Panc1 (cell line): ENCODE measurements at regions not wholly inside any gene's neighbourhood (a gene's known extent, or its start where the extent isn't known, plus 50 kb on each side); places are given as distances from the start of the nearest gene placed in this dataset.

Experiments
- ATAC-seq: fragments of 200-7000 bp; cut with Tn5 transposase; 2 replicates; pipeline ENCODE4 v1.9.1; 2020; ENCODE audit warnings: mild to moderate bottlenecking, moderate library complexity
- BruUV-seq: library from RNA; stranded (reverse); fragments of 400-500 nt; replicated peaks from 2 replicates; lab custom pipeline; 2021; lab: Mats Ljungman, UMichigan
- CTCF ChIA-PET: fragments of 300-600 bp; sonication (Branson Sonifier 250); formaldehyde crosslinking; loops from one replicate; lab custom pipeline; 2022; ENCODE audit warnings: antibody characterized with exemption; lab: Charles Lee
- POLR2A ChIA-PET: fragments of 300-600 bp; sonication (Branson Sonifier 250); formaldehyde crosslinking; loops from one replicate; lab custom pipeline; 2022; ENCODE audit warnings: antibody characterized with exemption; lab: Charles Lee
- DNase-seq: peaks from one replicate; pipeline ENCODE4 v3.0.0-alpha.2; 2010; ENCODE audit warnings: low read depth, low spot score
- H3K27ac ChIP-seq: 2 replicates; pipeline ENCODE4 v1.5.1; 2011; ENCODE audit warnings: mild to moderate bottlenecking, low read length, inconsistent platforms
- H3K27me3 ChIP-seq: fragments of 200-500 bp; sonication (Bioruptor generic); 2 replicates; pipeline ENCODE4 v1.6.0; 2014; ENCODE audit warnings: low read length, inconsistent platforms; ENCODE audit not compliant: control insufficient read depth, insufficient read depth
- H3K36me3 ChIP-seq: fragments of 200-500 bp; sonication (Bioruptor generic); 2 replicates; pipeline ENCODE4 v1.5.1; 2014; ENCODE audit warnings: inconsistent platforms, mild to moderate bottlenecking, low read length, moderate library complexity; ENCODE audit not compliant: control insufficient read depth, insufficient read depth
- H3K4me1 ChIP-seq: 2 replicates; pipeline ENCODE4 v1.5.1; 2011; ENCODE audit warnings: inconsistent platforms, mild to moderate bottlenecking, low read length, moderate library complexity; ENCODE audit not compliant: control insufficient read depth, insufficient read depth
- H3K4me3 ChIP-seq, 2 experiments: 2 replicates each; pipeline ENCODE4 v1.5.1; 2011 to 2012; ENCODE audit warnings: low read depth in 2 of 2, low read length in 2 of 2, mild to moderate bottlenecking in 2 of 2, inconsistent platforms in 1 of 2, moderate library complexity in 1 of 2
- H3K9me3 ChIP-seq: fragments of 200-500 bp; sonication (Bioruptor generic); 2 replicates; pipeline ENCODE4 v1.5.1; 2014; ENCODE audit warnings: low read depth, mild to moderate bottlenecking, inconsistent platforms, low read length, moderate library complexity; ENCODE audit not compliant: control insufficient read depth, insufficient read depth
- POLR2AphosphoS5 ChIP-seq: IDR thresholded peaks from 2 replicates; pipeline ENCODE4 v1.6.1; 2012; ENCODE audit warnings: mild to moderate bottlenecking, low read depth, low read length, moderate library complexity
- SIN3A ChIP-seq: IDR thresholded peaks from 2 replicates; pipeline ENCODE4 v1.6.1; 2012; ENCODE audit warnings: low read depth, mild to moderate bottlenecking, low read length, moderate library complexity, borderline replicate concordance; ENCODE audit not compliant: insufficient read depth
- TCF7L2 ChIP-seq: IDR thresholded peaks from 2 replicates; pipeline ENCODE4 v1.6.1; 2011; ENCODE audit warnings: mild to moderate bottlenecking, low read depth, low read length, inconsistent platforms
- in situ Hi-C: cut with HindIII; loops from 2 replicates; pipeline ENCODE4 v1.10.0; 2016; ENCODE audit warnings: low sequenced_read_pairs, low pct_unique_long_range_greater_than_20kb
- intact Hi-C: fragments of 100-400 bp; cut with micrococcal nuclease; formaldehyde crosslinking; loops from one replicate; pipeline ENCODE4 v1.10.0; 2022; ENCODE audit not compliant: unreplicated experiment
- TF ChIP-seq, protein P1 (sequence below): fragments of 450-650 bp; IDR thresholded peaks from 2 replicates; pipeline ENCODE4 v1.5.1; 2017; ENCODE audit warnings: mild to moderate bottlenecking
- TF ChIP-seq, protein P2 (sequence below), 2 experiments: IDR thresholded peaks; 2 replicates each; pipeline ENCODE4 v1.6.1; 2011 to 2012; ENCODE audit warnings: low read depth in 2 of 2, control low read depth in 1 of 2, low read length in 1 of 2, mild to moderate bottlenecking in 1 of 2, moderate library complexity in 1 of 2; ENCODE audit not compliant: insufficient read depth in 1 of 2

DNA sequence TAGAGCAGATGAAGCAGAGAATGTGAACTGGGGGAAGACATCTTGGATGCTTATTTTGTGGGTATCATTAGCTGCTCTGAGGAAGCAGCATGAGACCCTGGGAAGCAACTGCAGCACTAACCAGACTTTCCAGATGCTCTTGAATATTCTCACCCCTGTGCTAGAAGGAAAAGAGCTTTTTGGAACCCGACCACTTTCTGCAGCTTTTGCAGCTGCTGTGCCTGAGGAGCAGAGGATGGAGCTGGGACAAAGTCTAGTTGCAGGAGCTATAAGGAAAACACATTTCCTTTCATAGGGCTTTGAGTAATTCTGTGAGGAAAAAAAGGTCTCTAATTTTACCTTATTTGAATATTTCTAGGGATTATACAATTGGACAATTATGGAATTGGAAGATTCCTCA is 369.7 kb downstream of the CD109 start:
- TF ChIP-seq, protein P1, sequence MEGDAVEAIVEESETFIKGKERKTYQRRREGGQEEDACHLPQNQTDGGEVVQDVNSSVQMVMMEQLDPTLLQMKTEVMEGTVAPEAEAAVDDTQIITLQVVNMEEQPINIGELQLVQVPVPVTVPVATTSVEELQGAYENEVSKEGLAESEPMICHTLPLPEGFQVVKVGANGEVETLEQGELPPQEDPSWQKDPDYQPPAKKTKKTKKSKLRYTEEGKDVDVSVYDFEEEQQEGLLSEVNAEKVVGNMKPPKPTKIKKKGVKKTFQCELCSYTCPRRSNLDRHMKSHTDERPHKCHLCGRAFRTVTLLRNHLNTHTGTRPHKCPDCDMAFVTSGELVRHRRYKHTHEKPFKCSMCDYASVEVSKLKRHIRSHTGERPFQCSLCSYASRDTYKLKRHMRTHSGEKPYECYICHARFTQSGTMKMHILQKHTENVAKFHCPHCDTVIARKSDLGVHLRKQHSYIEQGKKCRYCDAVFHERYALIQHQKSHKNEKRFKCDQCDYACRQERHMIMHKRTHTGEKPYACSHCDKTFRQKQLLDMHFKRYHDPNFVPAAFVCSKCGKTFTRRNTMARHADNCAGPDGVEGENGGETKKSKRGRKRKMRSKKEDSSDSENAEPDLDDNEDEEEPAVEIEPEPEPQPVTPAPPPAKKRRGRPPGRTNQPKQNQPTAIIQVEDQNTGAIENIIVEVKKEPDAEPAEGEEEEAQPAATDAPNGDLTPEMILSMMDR = no peak
- TF ChIP-seq, protein P2, sequence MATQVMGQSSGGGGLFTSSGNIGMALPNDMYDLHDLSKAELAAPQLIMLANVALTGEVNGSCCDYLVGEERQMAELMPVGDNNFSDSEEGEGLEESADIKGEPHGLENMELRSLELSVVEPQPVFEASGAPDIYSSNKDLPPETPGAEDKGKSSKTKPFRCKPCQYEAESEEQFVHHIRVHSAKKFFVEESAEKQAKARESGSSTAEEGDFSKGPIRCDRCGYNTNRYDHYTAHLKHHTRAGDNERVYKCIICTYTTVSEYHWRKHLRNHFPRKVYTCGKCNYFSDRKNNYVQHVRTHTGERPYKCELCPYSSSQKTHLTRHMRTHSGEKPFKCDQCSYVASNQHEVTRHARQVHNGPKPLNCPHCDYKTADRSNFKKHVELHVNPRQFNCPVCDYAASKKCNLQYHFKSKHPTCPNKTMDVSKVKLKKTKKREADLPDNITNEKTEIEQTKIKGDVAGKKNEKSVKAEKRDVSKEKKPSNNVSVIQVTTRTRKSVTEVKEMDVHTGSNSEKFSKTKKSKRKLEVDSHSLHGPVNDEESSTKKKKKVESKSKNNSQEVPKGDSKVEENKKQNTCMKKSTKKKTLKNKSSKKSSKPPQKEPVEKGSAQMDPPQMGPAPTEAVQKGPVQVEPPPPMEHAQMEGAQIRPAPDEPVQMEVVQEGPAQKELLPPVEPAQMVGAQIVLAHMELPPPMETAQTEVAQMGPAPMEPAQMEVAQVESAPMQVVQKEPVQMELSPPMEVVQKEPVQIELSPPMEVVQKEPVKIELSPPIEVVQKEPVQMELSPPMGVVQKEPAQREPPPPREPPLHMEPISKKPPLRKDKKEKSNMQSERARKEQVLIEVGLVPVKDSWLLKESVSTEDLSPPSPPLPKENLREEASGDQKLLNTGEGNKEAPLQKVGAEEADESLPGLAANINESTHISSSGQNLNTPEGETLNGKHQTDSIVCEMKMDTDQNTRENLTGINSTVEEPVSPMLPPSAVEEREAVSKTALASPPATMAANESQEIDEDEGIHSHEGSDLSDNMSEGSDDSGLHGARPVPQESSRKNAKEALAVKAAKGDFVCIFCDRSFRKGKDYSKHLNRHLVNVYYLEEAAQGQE (IDR thresholded peaks at IDR 0.05; ENCODE audit: insufficient read depth in 1 of 2, low read depth in 2 of 2, low read length in 1 of 2) = no peak
- TF ChIP-seq SIN3A (no peak), POLR2AphosphoS5 (no peak)
- Histone ChIP-seq H3K9me3 (no peaks in the 10 kb centered on the region), H3K4me1 (no peaks in the 10 kb centered on the region), H3K4me3 (no peak overlapping the region), H3K27me3 (0 out of 2 replicates have a peak, but pooled peaks cover 3% of the 10 kb centered on the region), H3K27ac (no peak overlapping the region), H3K36me3 (no peaks in the 10 kb centered on the region)
- no peak for DNase-seq
- in situ Hi-C loops (no loop called here), intact Hi-C loops (no loop called here)
- ATAC-seq = no peak
- BruUV-seq = no TSS peak
- CTCF ChIA-PET = no interaction called here
- POLR2A ChIA-PET = no interaction called here

DNA sequence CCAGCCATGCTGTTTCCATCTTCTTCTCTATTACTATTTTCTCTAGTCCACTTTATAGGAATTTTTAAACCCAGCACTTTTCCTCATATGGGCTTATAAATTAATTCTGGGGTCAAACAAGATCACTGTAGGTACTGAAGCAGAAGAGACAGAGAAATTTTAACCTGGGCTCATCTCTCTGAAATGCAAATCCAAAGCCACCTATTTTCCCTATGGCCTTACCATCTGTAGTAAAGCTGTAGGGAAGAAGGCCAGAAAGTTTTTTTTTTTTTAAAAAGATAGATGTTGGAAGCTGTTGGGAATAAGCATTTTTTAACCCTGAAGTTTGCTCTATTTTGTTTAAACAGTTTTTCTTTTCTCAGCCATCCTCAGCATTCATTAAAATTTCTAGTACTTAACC is 367.4 kb downstream of the CD109 start:
- H3K4me1 ChIP-seq = no peaks in the 10 kb centered on the region
- no peaks in the 10 kb centered on the region for H3K36me3 ChIP-seq
- intact Hi-C loops (no loop called here), in situ Hi-C loops (no loop called here)
- H3K27ac ChIP-seq = no peak overlapping the region
- H3K9me3 ChIP-seq = no peaks in the 10 kb centered on the region
- ChIA-PET CTCF (no interaction called here), POLR2A (no interaction called here)
- TF ChIP-seq, protein P2 (IDR thresholded peaks at IDR 0.05; ENCODE audit: insufficient read depth in 1 of 2, low read depth in 2 of 2, low read length in 1 of 2) = no peak
- TF ChIP-seq, protein P1 = no peak
- TF ChIP-seq SIN3A (no peak), POLR2AphosphoS5 (no peak), TCF7L2 (no peak)
- DNase-seq (no peak), ATAC-seq (no peak)
- no TSS peak for BruUV-seq
- 0 out of 2 replicates have a peak, but pooled peaks cover 3% of the 10 kb centered on the region for H3K27me3 ChIP-seq
- H3K4me3 ChIP-seq = no peak overlapping the region
